ENCODE measurements at regions not wholly inside any gene's neighbourhood (a gene's known extent, or its start where the extent isn't known, plus 50 kb on each side); places are given as distances from the start of the nearest gene placed in this dataset.

DNA sequence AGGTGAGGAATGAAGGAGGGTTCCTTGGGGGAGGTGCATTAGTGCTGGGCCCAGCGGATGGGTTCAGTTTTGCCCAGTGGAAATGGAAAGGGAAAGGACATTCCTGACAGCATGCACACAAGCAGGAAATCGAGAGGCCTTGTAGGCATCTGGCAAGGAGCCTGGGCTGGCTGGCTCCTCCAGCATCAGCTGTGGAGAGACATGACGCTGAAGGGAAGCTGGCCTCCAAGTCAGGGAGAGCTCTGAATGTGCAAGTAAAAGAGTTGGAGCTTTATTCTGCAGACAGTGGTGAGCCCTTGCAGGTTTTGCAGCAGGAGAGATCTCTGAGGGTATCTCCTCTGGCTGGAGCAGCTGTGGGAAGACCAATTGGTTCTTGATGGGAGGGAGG lies 154.3 kb downstream of the MRPL14 start:
- TF ChIP-seq, protein P1, sequence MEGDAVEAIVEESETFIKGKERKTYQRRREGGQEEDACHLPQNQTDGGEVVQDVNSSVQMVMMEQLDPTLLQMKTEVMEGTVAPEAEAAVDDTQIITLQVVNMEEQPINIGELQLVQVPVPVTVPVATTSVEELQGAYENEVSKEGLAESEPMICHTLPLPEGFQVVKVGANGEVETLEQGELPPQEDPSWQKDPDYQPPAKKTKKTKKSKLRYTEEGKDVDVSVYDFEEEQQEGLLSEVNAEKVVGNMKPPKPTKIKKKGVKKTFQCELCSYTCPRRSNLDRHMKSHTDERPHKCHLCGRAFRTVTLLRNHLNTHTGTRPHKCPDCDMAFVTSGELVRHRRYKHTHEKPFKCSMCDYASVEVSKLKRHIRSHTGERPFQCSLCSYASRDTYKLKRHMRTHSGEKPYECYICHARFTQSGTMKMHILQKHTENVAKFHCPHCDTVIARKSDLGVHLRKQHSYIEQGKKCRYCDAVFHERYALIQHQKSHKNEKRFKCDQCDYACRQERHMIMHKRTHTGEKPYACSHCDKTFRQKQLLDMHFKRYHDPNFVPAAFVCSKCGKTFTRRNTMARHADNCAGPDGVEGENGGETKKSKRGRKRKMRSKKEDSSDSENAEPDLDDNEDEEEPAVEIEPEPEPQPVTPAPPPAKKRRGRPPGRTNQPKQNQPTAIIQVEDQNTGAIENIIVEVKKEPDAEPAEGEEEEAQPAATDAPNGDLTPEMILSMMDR (IDR thresholded peaks at IDR 0.05; ENCODE audit: low read depth, low read length, missing control alignments): no peak
- no peak for DNase-seq (ENCODE audit: low read depth)
- no peak overlapping the region for H3K4me3 ChIP-seq (ENCODE audit: low read depth, low read length)

DNA sequence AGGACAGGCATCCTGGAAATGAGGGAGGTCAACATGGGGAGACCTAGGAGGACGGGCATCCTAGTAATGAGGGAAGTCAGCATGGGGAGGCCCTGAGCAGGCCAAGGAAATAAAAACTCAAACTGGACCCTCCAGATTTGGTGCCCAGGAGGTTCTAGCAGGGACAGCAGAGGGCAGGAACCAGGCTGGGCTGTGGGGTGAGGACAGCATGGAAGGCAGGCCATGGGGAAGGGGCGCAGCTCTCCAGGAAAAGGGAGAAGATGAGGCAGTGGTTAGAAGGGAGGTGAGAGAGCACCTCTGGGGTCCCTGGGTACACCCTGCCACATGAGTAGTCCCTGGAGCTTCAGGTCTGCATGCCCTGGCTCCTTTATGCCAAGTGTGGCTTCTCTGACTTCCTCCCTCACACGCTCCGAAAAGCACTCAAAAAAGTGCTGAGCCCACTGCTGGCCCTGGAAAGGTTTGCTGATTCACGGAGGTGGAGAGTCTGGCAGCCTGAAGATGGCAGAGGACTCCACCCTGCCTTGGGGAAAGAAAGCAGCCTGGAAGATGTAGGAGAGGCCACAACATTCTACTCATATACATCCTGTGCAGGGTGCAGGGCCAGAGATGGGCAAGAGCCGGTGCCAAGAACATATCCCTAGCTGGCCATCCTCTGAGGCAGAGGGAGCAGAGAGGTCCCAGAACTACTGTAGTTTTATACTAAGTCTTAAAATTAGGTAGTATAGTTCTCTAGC lies 154.9 kb downstream of the MRPL14 start:
- TF ChIP-seq, protein P1 (IDR thresholded peaks at IDR 0.05; ENCODE audit: low read depth, low read length, missing control alignments): no peak
- no peak overlapping the region for H3K4me3 ChIP-seq (ENCODE audit: low read depth, low read length)
- no peak for DNase-seq (ENCODE audit: low read depth)

DNA sequence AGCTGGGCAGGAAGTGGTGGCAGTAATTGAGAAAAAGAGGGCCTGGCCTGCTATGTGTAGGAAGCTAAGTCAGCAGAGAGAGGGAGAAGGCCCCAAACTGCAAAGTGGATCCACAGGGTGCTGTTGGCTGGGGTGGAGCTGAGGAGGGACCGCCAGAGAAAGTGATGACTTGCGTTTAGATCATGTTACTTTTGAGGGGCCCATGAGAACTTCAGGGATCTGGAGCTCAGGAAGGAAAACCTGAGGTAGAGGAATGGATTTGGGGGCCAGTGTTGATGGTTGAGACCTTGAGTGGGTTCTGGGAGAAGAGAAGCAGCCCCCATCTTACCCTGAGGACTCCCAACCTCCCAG lies 155.5 kb downstream of the MRPL14 start:
- TF ChIP-seq, protein P1 (IDR thresholded peaks at IDR 0.05; ENCODE audit: low read depth, low read length, missing control alignments): no peak
- H3K4me3 ChIP-seq (ENCODE audit: low read depth, low read length): no peak overlapping the region
- no peak for DNase-seq (ENCODE audit: low read depth)

GRCh38 chr6:43970913-43971775 lies 156.1 kb downstream of the MRPL14 start:
- no peak overlapping the region for H3K4me3 ChIP-seq (ENCODE audit: low read depth, low read length)
- TF ChIP-seq, protein P1 (IDR thresholded peaks at IDR 0.05; ENCODE audit: low read depth, low read length, missing control alignments): no peak
- DNase-seq (ENCODE audit: low read depth): no peak

DNA sequence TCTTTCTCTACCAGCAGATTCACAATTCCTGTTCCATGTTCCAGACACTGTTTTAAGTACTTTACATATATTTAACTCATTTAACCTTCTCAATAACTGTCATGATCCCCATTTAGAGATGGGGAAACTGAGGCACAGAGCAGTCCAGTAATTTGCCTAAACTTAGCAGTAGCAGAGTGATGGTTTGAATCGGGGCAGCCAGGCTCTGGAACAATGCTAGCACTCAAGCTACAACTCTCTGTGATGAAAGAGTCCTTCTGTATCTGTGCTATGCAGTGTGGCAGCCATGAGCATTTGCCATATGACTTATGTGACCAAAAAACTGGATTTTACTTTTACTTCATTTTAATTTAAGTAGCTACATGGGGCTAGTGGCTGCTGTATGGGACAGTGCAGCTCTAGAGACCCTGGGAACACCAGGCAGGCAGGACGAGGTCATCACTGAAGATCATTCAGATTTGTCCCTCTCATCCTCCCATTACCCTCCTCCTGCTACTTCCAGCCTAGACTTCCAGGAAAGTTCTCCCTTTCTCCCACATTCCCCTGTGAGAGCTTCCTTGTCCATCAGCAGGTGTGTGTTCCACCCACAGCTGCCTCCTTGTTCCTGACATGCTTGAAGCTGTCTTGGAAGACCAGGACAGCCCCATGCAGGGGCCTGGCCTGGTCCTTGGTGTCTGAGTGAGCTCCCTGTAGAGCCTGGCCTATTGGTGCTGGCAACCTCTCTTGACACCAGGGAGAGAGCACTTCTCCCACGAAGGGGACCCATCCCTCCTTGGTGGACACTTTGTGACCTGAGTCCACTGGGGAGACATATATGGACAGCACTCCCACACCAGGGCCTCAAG lies 157.0 kb downstream of the MRPL14 start:
- TF ChIP-seq, protein P1 (IDR thresholded peaks at IDR 0.05; ENCODE audit: low read depth, low read length, missing control alignments): no peak
- no peak overlapping the region for H3K4me3 ChIP-seq (ENCODE audit: low read depth, low read length)
- DNase-seq (ENCODE audit: low read depth): no peak

DNA sequence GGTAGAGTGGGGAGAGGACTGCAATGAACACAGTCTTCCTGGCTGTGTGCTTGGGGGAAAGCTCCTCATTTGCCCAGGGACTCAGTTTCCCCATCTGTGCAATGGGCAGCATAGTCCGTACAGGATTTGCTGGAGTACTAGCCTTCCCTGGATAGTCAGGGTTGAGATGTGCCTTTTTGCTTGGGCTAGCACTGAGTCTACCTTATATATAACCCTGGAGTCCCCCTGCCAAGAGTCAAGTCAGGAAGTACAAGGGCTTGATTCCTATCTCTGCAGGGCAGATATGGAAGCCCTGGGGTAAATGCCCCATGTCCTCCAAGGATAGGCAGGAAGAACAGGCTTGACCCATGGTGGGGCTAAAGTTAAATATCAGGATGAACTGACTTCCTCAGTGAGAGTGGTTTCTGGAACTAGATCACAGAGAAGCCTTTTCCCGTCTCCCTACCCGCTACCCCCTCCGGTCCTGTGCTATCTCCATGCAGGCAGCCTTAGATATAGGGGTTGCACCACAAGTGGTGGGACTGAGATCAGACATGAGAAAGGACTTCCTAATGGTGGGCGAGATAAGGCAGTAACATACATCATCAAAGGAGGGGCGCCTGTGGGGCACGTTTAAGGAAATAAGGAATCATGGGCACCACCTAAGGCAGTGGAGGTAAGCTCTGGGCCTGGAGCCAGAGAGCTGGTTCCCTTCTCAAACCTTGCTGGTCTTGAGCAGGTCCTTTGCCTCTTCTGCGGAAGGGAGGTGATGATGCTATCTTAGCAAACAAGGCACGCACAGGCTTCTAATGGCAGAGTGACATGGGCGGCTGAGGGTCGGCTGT lies 157.9 kb downstream of the MRPL14 start:
- TF ChIP-seq, protein P1 (IDR thresholded peaks at IDR 0.05; ENCODE audit: low read depth, low read length, missing control alignments): no peak

More for the DNA sequence above, 157.9 kb downstream of the MRPL14 start:
- H3K4me3 ChIP-seq (ENCODE audit: low read depth, low read length): no peak overlapping the region
- no peak for DNase-seq (ENCODE audit: low read depth)
